IPS-18a (cell line): ENCODE measurements at regions not wholly inside any gene's neighbourhood (a gene's known extent, or its start where the extent isn't known, plus 50 kb on each side); places are given as distances from the start of the nearest gene placed in this dataset.

Experiments used
- H3K27ac ChIP-seq: one replicate; pipeline ENCODE4 v1.5.1; 2013; ENCODE audit warnings: low read length
- H3K27me3 ChIP-seq: one replicate; pipeline ENCODE4 v1.6.1; 2013; ENCODE audit warnings: mild to moderate bottlenecking, low read length; ENCODE audit not compliant: control insufficient read depth, insufficient read depth
- H3K36me3 ChIP-seq: one replicate; pipeline ENCODE4 v1.6.1; 2013; ENCODE audit warnings: low read depth, low read length; ENCODE audit not compliant: control insufficient read depth
- H3K4me1 ChIP-seq: one replicate; pipeline ENCODE4 v1.6.1; 2013; ENCODE audit warnings: low read depth, low read length; ENCODE audit not compliant: control insufficient read depth
- H3K4me3 ChIP-seq: one replicate; pipeline ENCODE4 v1.5.1; 2013; ENCODE audit warnings: low read length
- H3K9ac ChIP-seq: one replicate; pipeline ENCODE4 v1.6.1; 2013; ENCODE audit warnings: mild to moderate bottlenecking, low read length, moderate library complexity
- H3K9me3 ChIP-seq: one replicate; pipeline ENCODE4 v1.6.1; 2013; ENCODE audit warnings: low read depth, low read length; ENCODE audit not compliant: control insufficient read depth

GRCh38 chr17:77535892-77536291, 395.1 kb downstream of the SEC14L1 start:
- no peak overlapping the region for H3K4me3 ChIP-seq
- H3K27me3 ChIP-seq = peaks cover 13% of the 10 kb centered on the region
- peaks cover 5% of the 10 kb centered on the region for H3K4me1 ChIP-seq
- H3K27ac ChIP-seq = no peak overlapping the region
- H3K9ac ChIP-seq = no peak overlapping the region
- no peaks in the 10 kb centered on the region for H3K9me3 ChIP-seq
- H3K36me3 ChIP-seq = no peaks in the 10 kb centered on the region

DNA sequence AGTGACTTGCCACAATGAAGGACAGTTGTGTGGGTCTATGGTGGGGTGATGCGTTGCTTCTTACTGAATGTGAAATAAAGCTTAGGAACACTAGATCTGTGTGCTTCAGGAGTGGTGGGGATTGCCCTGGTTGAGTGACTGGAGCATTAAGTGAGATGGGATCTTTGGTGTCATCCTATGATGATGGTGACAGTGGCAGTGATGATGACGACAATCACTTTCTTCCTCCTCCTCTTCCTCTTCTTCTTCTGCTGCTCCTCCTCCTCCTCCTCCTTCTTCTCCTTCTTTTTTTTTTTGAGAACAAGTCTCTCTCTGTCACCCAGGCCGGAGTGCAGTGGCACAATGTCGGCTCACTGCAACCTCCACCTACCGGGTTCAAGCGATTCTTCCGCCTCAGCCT, 396.8 kb downstream of the SEC14L1 start:
- no peaks in the 10 kb centered on the region for H3K36me3 ChIP-seq
- no peak overlapping the region for H3K4me3 ChIP-seq
- H3K9me3 ChIP-seq = no peaks in the 10 kb centered on the region
- no peak overlapping the region for H3K27ac ChIP-seq
- H3K27me3 ChIP-seq = peaks cover 15% of the 10 kb centered on the region
- peaks cover 17% of the 10 kb centered on the region for H3K4me1 ChIP-seq
- no peak overlapping the region for H3K9ac ChIP-seq

- Histone ChIP-seq H3K9me3 (no peaks in the 10 kb centered on the region), H3K4me3 (no peak overlapping the region), H3K27ac (no peak overlapping the region), H3K4me1 (peaks cover 22% of the 10 kb centered on the region), H3K27me3 (peaks cover 30% of the 10 kb centered on the region), H3K9ac (no peak overlapping the region), H3K36me3 (no peaks in the 10 kb centered on the region)
These were observed 399.8 kb downstream of the SEC14L1 start for GRCh38 chr17:77540531-77540930.

DNA sequence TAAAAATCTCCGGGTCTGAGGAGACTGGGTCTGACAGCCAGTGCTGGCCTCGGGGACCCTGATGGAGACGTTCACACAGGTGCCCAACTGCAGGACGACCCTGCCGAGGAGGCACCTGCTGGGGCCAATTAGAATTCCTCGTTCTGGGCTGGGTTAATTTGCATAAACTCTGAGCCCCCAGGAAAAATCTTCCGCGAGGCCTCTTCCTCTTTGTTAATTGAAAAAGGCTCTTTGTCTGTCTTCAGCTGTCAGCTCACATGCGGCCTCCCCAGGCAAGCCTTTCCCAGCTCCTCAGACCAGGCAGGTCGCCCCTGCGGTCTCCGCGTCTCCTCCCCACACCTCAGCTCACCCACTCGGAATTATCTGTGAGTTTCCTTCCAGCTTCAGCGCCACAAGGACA, 400.2 kb downstream of the SEC14L1 start:
- H3K9me3 ChIP-seq = no peaks in the 10 kb centered on the region
- no peak overlapping the region for H3K9ac ChIP-seq
- H3K36me3 ChIP-seq = no peaks in the 10 kb centered on the region
- peak overlapping the region; percentile 18 for H3K4me3 ChIP-seq
- peaks cover 22% of the 10 kb centered on the region for H3K4me1 ChIP-seq
- no peak overlapping the region for H3K27ac ChIP-seq
- H3K27me3 ChIP-seq = peaks cover 30% of the 10 kb centered on the region

DNA sequence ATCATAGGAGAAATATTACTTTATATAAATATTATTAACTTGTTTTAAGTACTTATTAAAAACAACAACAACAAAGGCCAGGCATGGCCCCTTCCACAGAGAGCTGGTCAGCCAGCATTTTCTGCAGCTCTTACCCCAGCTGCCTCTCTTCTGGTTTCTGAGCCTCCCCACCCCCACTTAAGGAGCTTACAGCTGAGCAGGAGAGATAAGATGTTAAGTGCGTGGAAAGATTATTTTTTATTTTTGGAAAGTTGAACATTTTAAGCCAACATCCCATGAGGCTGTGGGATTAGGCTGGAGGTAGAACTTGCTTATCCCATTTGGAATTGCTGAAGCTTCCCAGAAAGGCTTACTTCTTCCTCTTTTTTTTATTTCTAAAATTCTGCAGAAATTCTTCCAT, 401.2 kb downstream of the SEC14L1 start:
- no peaks in the 10 kb centered on the region for H3K9me3 ChIP-seq
- H3K36me3 ChIP-seq = no peaks in the 10 kb centered on the region
- peaks cover 30% of the 10 kb centered on the region for H3K27me3 ChIP-seq
- peaks cover 23% of the 10 kb centered on the region for H3K4me1 ChIP-seq
- H3K27ac ChIP-seq = no peak overlapping the region
- no peak overlapping the region for H3K9ac ChIP-seq
- no peak overlapping the region for H3K4me3 ChIP-seq

- Histone ChIP-seq H3K36me3 (no peaks in the 10 kb centered on the region), H3K27ac (no peak overlapping the region), H3K9me3 (no peaks in the 10 kb centered on the region), H3K4me1 (peaks cover 24% of the 10 kb centered on the region), H3K4me3 (no peak overlapping the region), H3K9ac (no peak overlapping the region), H3K27me3 (peaks cover 30% of the 10 kb centered on the region)
These were observed 402.1 kb downstream of the SEC14L1 start for GRCh38 chr17:77542551-77543490.

GRCh38 chr17:77543801-77544200, 403.0 kb downstream of the SEC14L1 start:
- H3K9me3 ChIP-seq = no peaks in the 10 kb centered on the region
- H3K4me1 ChIP-seq = peaks cover 24% of the 10 kb centered on the region
- H3K9ac ChIP-seq = no peak overlapping the region
- peaks cover 30% of the 10 kb centered on the region for H3K27me3 ChIP-seq
- no peaks in the 10 kb centered on the region for H3K36me3 ChIP-seq
- no peak overlapping the region for H3K4me3 ChIP-seq
- no peak overlapping the region for H3K27ac ChIP-seq

GRCh38 chr17:77544347-77545110, 403.8 kb downstream of the SEC14L1 start:
- no peaks in the 10 kb centered on the region for H3K36me3 ChIP-seq
- H3K9ac ChIP-seq = no peak overlapping the region
- H3K9me3 ChIP-seq = no peaks in the 10 kb centered on the region
- H3K27ac ChIP-seq = no peak overlapping the region
- H3K4me3 ChIP-seq = no peak overlapping the region
- H3K4me1 ChIP-seq = peaks cover 24% of the 10 kb centered on the region
- H3K27me3 ChIP-seq = peaks cover 30% of the 10 kb centered on the region

DNA sequence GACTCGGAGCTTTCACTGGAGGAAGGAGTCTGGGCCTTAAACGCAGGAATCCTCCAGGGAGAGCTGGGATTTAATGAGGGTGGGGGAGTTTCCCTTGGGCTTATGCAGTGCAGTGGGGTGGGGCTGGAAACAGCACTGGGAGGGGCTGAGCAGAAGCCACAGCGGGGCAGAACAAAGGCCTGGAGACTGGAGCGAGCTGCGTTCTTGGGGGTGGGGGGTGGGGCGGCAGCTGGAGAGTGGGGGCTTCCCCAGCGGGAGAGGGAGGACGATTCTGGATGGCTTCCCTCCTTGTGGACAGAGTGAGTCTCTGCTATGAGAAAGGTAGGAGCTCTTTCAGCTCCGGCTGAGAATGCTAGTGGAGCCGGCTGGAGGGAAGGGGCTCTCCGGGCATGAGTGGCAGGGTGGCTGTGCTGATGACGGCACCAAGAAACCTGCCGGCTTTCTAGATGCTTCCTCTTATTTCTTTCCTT, 406.0 kb downstream of the SEC14L1 start:
- Histone ChIP-seq H3K4me1 (peaks cover 14% of the 10 kb centered on the region), H3K36me3 (no peaks in the 10 kb centered on the region), H3K4me3 (peak overlapping the region; percentile 29), H3K27me3 (peaks cover 15% of the 10 kb centered on the region), H3K9ac (no peak overlapping the region), H3K9me3 (no peaks in the 10 kb centered on the region), H3K27ac (no peak overlapping the region)

GRCh38 chr17:77548967-77549366, 408.2 kb downstream of the SEC14L1 start:
- Histone ChIP-seq H3K9me3 (no peaks in the 10 kb centered on the region), H3K27me3 (peaks cover 7% of the 10 kb centered on the region), H3K4me1 (peaks cover 3% of the 10 kb centered on the region), H3K36me3 (no peaks in the 10 kb centered on the region), H3K4me3 (no peak overlapping the region), H3K9ac (no peak overlapping the region), H3K27ac (no peak overlapping the region)

DNA sequence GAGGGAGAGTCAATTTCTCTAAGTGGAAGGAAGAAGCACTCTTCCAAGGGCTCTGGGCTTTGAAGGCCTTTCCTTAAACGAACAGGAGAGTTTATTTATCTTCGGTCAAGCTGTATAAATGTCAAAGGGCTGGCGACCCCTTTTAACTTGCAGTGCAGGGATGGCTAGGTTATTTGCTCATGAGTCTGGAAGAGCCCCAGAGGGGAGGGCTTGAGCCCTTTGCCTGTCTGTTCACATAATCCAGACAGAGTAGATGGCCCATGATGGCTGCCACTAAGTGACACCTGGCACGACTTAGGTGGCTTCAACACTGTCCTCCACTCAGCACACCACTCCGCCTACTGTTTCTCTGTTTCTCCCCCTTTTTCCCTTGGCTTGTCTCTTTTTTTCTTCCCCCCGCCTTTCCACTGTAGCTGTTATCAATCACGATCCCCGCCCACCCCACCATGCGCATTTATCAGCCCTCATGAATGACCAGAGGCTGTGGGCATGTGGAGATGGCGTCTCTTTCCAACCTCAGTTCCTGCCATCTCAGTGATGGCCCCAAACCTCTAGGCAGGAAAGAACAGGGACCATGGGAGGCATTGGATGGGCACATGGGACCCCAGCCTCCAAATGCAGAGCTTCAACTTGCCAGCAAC, 408.7 kb upstream of the TNRC6C start:
- no peaks in the 10 kb centered on the region for H3K27me3 ChIP-seq
- H3K4me3 ChIP-seq = no peak overlapping the region
- no peak overlapping the region for H3K27ac ChIP-seq
- H3K9ac ChIP-seq = no peak overlapping the region
- H3K9me3 ChIP-seq = no peaks in the 10 kb centered on the region
- no peaks in the 10 kb centered on the region for H3K36me3 ChIP-seq
- H3K4me1 ChIP-seq = peaks cover 3% of the 10 kb centered on the region
